Fibroblast of pulmonary artery (primary cell): ENCODE measurements at regions not wholly inside any gene's neighbourhood (a gene's known extent, or its start where the extent isn't known, plus 50 kb on each side); places are given as distances from the start of the nearest gene placed in this dataset.

ENCODE experiments used
- DNase-seq: peaks from one replicate; pipeline ENCODE4 v3.0.0-alpha.2; 2010; ENCODE audit warnings: low read depth
- H3K4me3 ChIP-seq: replicated peaks from 2 replicates; pipeline ENCODE4 v1.5.1; 2011; ENCODE audit warnings: low read depth, mild to moderate bottlenecking, control low read depth, low read length, moderate library complexity
- CTCF ChIP-seq: IDR thresholded peaks from 2 replicates; pipeline ENCODE4 v1.5.1; 2011; ENCODE audit warnings: mild to moderate bottlenecking, control low read depth, low read length, inconsistent platforms; ENCODE audit errors: missing control alignments

- no peak overlapping the region for H3K4me3 ChIP-seq
- TF ChIP-seq CTCF, result no peak
- DNase-seq, result no peak
These were observed 77.5 kb downstream of the RPLP1 start for GRCh38 chr15:69529961-69530633.

- H3K4me3 ChIP-seq, result no peak overlapping the region
- DNase-seq, result no peak
- no peak for TF ChIP-seq CTCF
These were observed 78.5 kb downstream of the RPLP1 start for GRCh38 chr15:69530991-69531664.

GRCh38 chr15:69531665-69532027 lies 79.0 kb downstream of the RPLP1 start:
- DNase-seq, result no peak
- TF ChIP-seq CTCF, result no peak
- H3K4me3 ChIP-seq, result no peak overlapping the region

- no peak overlapping the region for H3K4me3 ChIP-seq
- no peak for DNase-seq
- TF ChIP-seq CTCF, result no peak
These were observed 79.4 kb downstream of the RPLP1 start for GRCh38 chr15:69532066-69532465.

- no peak for TF ChIP-seq CTCF
- H3K4me3 ChIP-seq, result no peak overlapping the region
- DNase-seq, result no peak
These were observed 80.2 kb downstream of the RPLP1 start for GRCh38 chr15:69532856-69533255.

GRCh38 chr15:69533522-69533921 lies 80.9 kb downstream of the RPLP1 start:
- no peak overlapping the region for H3K4me3 ChIP-seq
- DNase-seq, result no peak
- no peak for TF ChIP-seq CTCF
